DMS153 (cell line): ENCODE measurements at regions not wholly inside any gene's neighbourhood (a gene's known extent, or its start where the extent isn't known, plus 50 kb on each side); places are given as distances from the start of the nearest gene placed in this dataset.

Experiments
- DNase-seq: peaks from one replicate; lab custom pipeline; 2025; lab: John Stamatoyannopoulos, UW

- DNase-seq, result no peak
These were observed 635.0 kb upstream of the ID2 start for GRCh38 chr2:8046849-8047248.

GRCh38 chr2:8049176-8049575 is 632.7 kb upstream of the ID2 start:
- DNase-seq, result no peak

GRCh38 chr2:8049851-8050571 is 631.8 kb upstream of the ID2 start:
- DNase-seq, result no peak

GRCh38 chr2:8053216-8053615 is 628.6 kb upstream of the ID2 start:
- no peak for DNase-seq

GRCh38 chr2:8054070-8054469 is 627.8 kb upstream of the ID2 start:
- no peak for DNase-seq

- DNase-seq, result peak; percentile 39
These were observed 623.2 kb upstream of the ID2 start for GRCh38 chr2:8058652-8059051.

GRCh38 chr2:8059255-8059654 is 622.6 kb upstream of the ID2 start:
- DNase-seq, result peak; percentile 78

GRCh38 chr2:8059794-8060193 is 622.1 kb upstream of the ID2 start:
- no peak for DNase-seq

- DNase-seq, result no peak
These were observed 620.6 kb upstream of the ID2 start for GRCh38 chr2:8061219-8061618.

GRCh38 chr2:8064603-8065002 is 617.3 kb upstream of the ID2 start:
- no peak for DNase-seq

GRCh38 chr2:8065191-8065590 is 616.7 kb upstream of the ID2 start:
- DNase-seq, result no peak

- no peak for DNase-seq
These were observed 614.0 kb upstream of the ID2 start for GRCh38 chr2:8067784-8068336.

- no peak for DNase-seq
These were observed 608.9 kb upstream of the ID2 start for GRCh38 chr2:8072907-8073306.

- DNase-seq, result no peak
These were observed 607.9 kb upstream of the ID2 start for GRCh38 chr2:8073916-8074315.

GRCh38 chr2:8076448-8077342 is 605.2 kb upstream of the ID2 start:
- DNase-seq, result no peak

GRCh38 chr2:8078705-8079104 is 603.2 kb upstream of the ID2 start:
- no peak for DNase-seq

GRCh38 chr2:8080063-8080462 is 601.8 kb upstream of the ID2 start:
- no peak for DNase-seq

- no peak for DNase-seq
These were observed 600.7 kb upstream of the ID2 start for GRCh38 chr2:8081130-8081529.

GRCh38 chr2:8082840-8083239 is 599.0 kb upstream of the ID2 start:
- no peak for DNase-seq

GRCh38 chr2:8086357-8086756 is 595.5 kb upstream of the ID2 start:
- DNase-seq, result no peak

GRCh38 chr2:8086796-8087479 is 594.9 kb upstream of the ID2 start:
- DNase-seq, result no peak

GRCh38 chr2:8087480-8087840 is 594.4 kb upstream of the ID2 start:
- no peak for DNase-seq

GRCh38 chr2:8088810-8089209 is 593.0 kb upstream of the ID2 start:
- DNase-seq, result no peak
